OCI-LY7 (cell line): ENCODE measurements at regions not wholly inside any gene's neighbourhood (a gene's known extent, or its start where the extent isn't known, plus 50 kb on each side); places are given as distances from the start of the nearest gene placed in this dataset.

Experiments
- EZH2phosphoT487 ChIP-seq: fragments of 200-600 bp; sonication (generic); IDR thresholded peaks from 2 replicates; pipeline ENCODE4 v1.6.1; 2018; ENCODE audit warnings: low read depth, borderline replicate concordance, mild to moderate bottlenecking, mixed run types, antibody characterized with exemption, low read length, moderate library complexity, mixed read lengths
- TF ChIP-seq, protein P1 (sequence below): fragments of 200-600 bp; sonication (generic); conservative IDR thresholded peaks from 2 replicates; pipeline ENCODE4 v1.5.1; 2014; ENCODE audit warnings: mild to moderate bottlenecking, antibody characterized with exemption, low read length, moderate library complexity, mixed read lengths

GRCh38 chr15:25065876-25066275 is 111.1 kb downstream of the SNRPN start:
- TF ChIP-seq, protein P1, sequence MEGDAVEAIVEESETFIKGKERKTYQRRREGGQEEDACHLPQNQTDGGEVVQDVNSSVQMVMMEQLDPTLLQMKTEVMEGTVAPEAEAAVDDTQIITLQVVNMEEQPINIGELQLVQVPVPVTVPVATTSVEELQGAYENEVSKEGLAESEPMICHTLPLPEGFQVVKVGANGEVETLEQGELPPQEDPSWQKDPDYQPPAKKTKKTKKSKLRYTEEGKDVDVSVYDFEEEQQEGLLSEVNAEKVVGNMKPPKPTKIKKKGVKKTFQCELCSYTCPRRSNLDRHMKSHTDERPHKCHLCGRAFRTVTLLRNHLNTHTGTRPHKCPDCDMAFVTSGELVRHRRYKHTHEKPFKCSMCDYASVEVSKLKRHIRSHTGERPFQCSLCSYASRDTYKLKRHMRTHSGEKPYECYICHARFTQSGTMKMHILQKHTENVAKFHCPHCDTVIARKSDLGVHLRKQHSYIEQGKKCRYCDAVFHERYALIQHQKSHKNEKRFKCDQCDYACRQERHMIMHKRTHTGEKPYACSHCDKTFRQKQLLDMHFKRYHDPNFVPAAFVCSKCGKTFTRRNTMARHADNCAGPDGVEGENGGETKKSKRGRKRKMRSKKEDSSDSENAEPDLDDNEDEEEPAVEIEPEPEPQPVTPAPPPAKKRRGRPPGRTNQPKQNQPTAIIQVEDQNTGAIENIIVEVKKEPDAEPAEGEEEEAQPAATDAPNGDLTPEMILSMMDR = no peak
- TF ChIP-seq EZH2phosphoT487 = no peak
